Inflammatory macrophage treated with lipopolysaccharide for 4 hours (primary cell): ENCODE measurements at regions not wholly inside any gene's neighbourhood (a gene's known extent, or its start where the extent isn't known, plus 50 kb on each side); places are given as distances from the start of the nearest gene placed in this dataset.
A peak's percentile ranks its signal among the peaks of the same experiment; 100 is the strongest.

Source experiments
- DNase-seq: peaks from one replicate; pipeline ENCODE4 v3.0.0-alpha.2; 2020

- DNase-seq, result no peak
These were observed 268.8 kb downstream of the CENPW start for GRCh38 chr6:126608681-126609080.

GRCh38 chr6:126614642-126615504 lies 275.0 kb downstream of the CENPW start:
- no peak for DNase-seq

GRCh38 chr6:126616866-126617265 lies 277.0 kb downstream of the CENPW start:
- DNase-seq, result no peak

GRCh38 chr6:126618639-126619343 lies 278.9 kb downstream of the CENPW start:
- no peak for DNase-seq

GRCh38 chr6:126620719-126621118 lies 280.8 kb downstream of the CENPW start:
- DNase-seq, result no peak

GRCh38 chr6:126625019-126625418 lies 285.1 kb downstream of the CENPW start:
- DNase-seq, result no peak

GRCh38 chr6:126628125-126628524 lies 288.2 kb downstream of the CENPW start:
- no peak for DNase-seq

GRCh38 chr6:126631363-126631762 lies 291.4 kb downstream of the CENPW start:
- DNase-seq, result no peak

GRCh38 chr6:126632271-126632670 lies 292.4 kb downstream of the CENPW start:
- no peak for DNase-seq

GRCh38 chr6:126633373-126633772 lies 293.5 kb downstream of the CENPW start:
- no peak for DNase-seq

GRCh38 chr6:126640356-126640755 lies 300.4 kb downstream of the CENPW start:
- no peak for DNase-seq

- no peak for DNase-seq
These were observed 301.0 kb downstream of the CENPW start for GRCh38 chr6:126640921-126641320.

GRCh38 chr6:126641641-126642040 lies 301.7 kb downstream of the CENPW start:
- DNase-seq, result no peak

- DNase-seq, result no peak
These were observed 303.4 kb downstream of the CENPW start for GRCh38 chr6:126643352-126643751.

- DNase-seq, result no peak
These were observed 311.0 kb downstream of the CENPW start for GRCh38 chr6:126650931-126651330.

- DNase-seq, result no peak
These were observed 317.8 kb downstream of the CENPW start for GRCh38 chr6:126657561-126658175.

- no peak for DNase-seq
These were observed 320.5 kb downstream of the CENPW start for GRCh38 chr6:126660376-126660775.

GRCh38 chr6:126661646-126662045 lies 321.7 kb downstream of the CENPW start:
- no peak for DNase-seq

GRCh38 chr6:126662966-126663365 lies 323.1 kb downstream of the CENPW start:
- no peak for DNase-seq

GRCh38 chr6:126664271-126664670 lies 324.4 kb downstream of the CENPW start:
- no peak for DNase-seq

GRCh38 chr6:126665551-126665950 lies 325.6 kb downstream of the CENPW start:
- no peak for DNase-seq

- no peak for DNase-seq
These were observed 327.2 kb downstream of the CENPW start for GRCh38 chr6:126667071-126667470.

- DNase-seq, result no peak
These were observed 327.8 kb downstream of the CENPW start for GRCh38 chr6:126667728-126668127.

GRCh38 chr6:126672649-126673048 lies 332.7 kb downstream of the CENPW start:
- DNase-seq, result peak; percentile 2
